ENCODE measurements at regions not wholly inside any gene's neighbourhood (a gene's known extent, or its start where the extent isn't known, plus 50 kb on each side); places are given as distances from the start of the nearest gene placed in this dataset.

GRCh38 chr5:54852007-54852406 is 133.4 kb downstream of the ESM1 start:
- Histone ChIP-seq H3K4me1 (ENCODE audit: insufficient read depth, low read length) (no peaks in the 10 kb centered on the region), H3K36me3 (ENCODE audit: insufficient read depth, low read length) (no peaks in the 10 kb centered on the region), H3K9me3 (ENCODE audit: control insufficient read depth, insufficient read depth, low read length) (no peaks in the 10 kb centered on the region), H3K9ac (ENCODE audit: low read depth, low read length) (no peak overlapping the region)

GRCh38 chr5:54851449-54851848 is 133.9 kb downstream of the ESM1 start:
- Histone ChIP-seq H3K36me3 (ENCODE audit: insufficient read depth, low read length) (no peaks in the 10 kb centered on the region), H3K4me1 (ENCODE audit: insufficient read depth, low read length) (no peaks in the 10 kb centered on the region), H3K9me3 (ENCODE audit: control insufficient read depth, insufficient read depth, low read length) (no peaks in the 10 kb centered on the region), H3K9ac (ENCODE audit: low read depth, low read length) (no peak overlapping the region)

GRCh38 chr5:54848581-54848980 is 136.8 kb downstream of the ESM1 start:
- Histone ChIP-seq H3K36me3 (ENCODE audit: insufficient read depth, low read length) (no peaks in the 10 kb centered on the region), H3K9ac (ENCODE audit: low read depth, low read length) (no peak overlapping the region)

GRCh38 chr5:54845567-54845941 is 139.8 kb downstream of the ESM1 start:
- H3K9me3 ChIP-seq (ENCODE audit: control insufficient read depth, insufficient read depth, low read length): no peaks in the 10 kb centered on the region
- peaks cover 8% of the 10 kb centered on the region for H3K4me1 ChIP-seq (ENCODE audit: insufficient read depth, low read length)
- H3K9ac ChIP-seq (ENCODE audit: low read depth, low read length): no peak overlapping the region
- H3K36me3 ChIP-seq (ENCODE audit: insufficient read depth, low read length): no peaks in the 10 kb centered on the region

More at GRCh38 chr5:54848581-54848980, 136.8 kb downstream of the ESM1 start:
- Histone ChIP-seq H3K4me1 (ENCODE audit: insufficient read depth, low read length) (peaks cover 8% of the 10 kb centered on the region), H3K9me3 (ENCODE audit: control insufficient read depth, insufficient read depth, low read length) (no peaks in the 10 kb centered on the region)

- Histone ChIP-seq H3K4me1 (ENCODE audit: insufficient read depth, low read length) (peaks cover 8% of the 10 kb centered on the region), H3K36me3 (ENCODE audit: insufficient read depth, low read length) (no peaks in the 10 kb centered on the region), H3K9me3 (ENCODE audit: control insufficient read depth, insufficient read depth, low read length) (no peaks in the 10 kb centered on the region), H3K9ac (ENCODE audit: low read depth, low read length) (no peak overlapping the region)
Measured at GRCh38 chr5:54844905-54845566, 140.4 kb downstream of the ESM1 start.

- Histone ChIP-seq H3K9me3 (ENCODE audit: control insufficient read depth, insufficient read depth, low read length) (no peaks in the 10 kb centered on the region), H3K36me3 (ENCODE audit: insufficient read depth, low read length) (no peaks in the 10 kb centered on the region), H3K4me1 (ENCODE audit: insufficient read depth, low read length) (peaks cover 8% of the 10 kb centered on the region), H3K9ac (ENCODE audit: low read depth, low read length) (no peak overlapping the region)
Measured at GRCh38 chr5:54844266-54844665, 141.1 kb downstream of the ESM1 start.

- H3K9me3 ChIP-seq (ENCODE audit: control insufficient read depth, insufficient read depth, low read length): no peaks in the 10 kb centered on the region
Measured at GRCh38 chr5:54841481-54841880, 143.9 kb downstream of the ESM1 start.

GRCh38 chr5:54838843-54839242 is 146.6 kb downstream of the ESM1 start:
- Histone ChIP-seq H3K9ac (ENCODE audit: low read depth, low read length) (no peak overlapping the region), H3K36me3 (ENCODE audit: insufficient read depth, low read length) (no peaks in the 10 kb centered on the region), H3K4me1 (ENCODE audit: insufficient read depth, low read length) (no peaks in the 10 kb centered on the region), H3K9me3 (ENCODE audit: control insufficient read depth, insufficient read depth, low read length) (no peaks in the 10 kb centered on the region)

More at GRCh38 chr5:54841481-54841880, 143.9 kb downstream of the ESM1 start:
- Histone ChIP-seq H3K36me3 (ENCODE audit: insufficient read depth, low read length) (no peaks in the 10 kb centered on the region), H3K9ac (ENCODE audit: low read depth, low read length) (no peak overlapping the region), H3K4me1 (ENCODE audit: insufficient read depth, low read length) (peaks cover 8% of the 10 kb centered on the region)

- H3K9me3 ChIP-seq (ENCODE audit: control insufficient read depth, insufficient read depth, low read length): no peaks in the 10 kb centered on the region
- no peaks in the 10 kb centered on the region for H3K36me3 ChIP-seq (ENCODE audit: insufficient read depth, low read length)
- no peaks in the 10 kb centered on the region for H3K4me1 ChIP-seq (ENCODE audit: insufficient read depth, low read length)
- H3K9ac ChIP-seq (ENCODE audit: low read depth, low read length): no peak overlapping the region
Measured at GRCh38 chr5:54837981-54838380, 147.4 kb downstream of the ESM1 start.

- Histone ChIP-seq H3K9me3 (ENCODE audit: control insufficient read depth, insufficient read depth, low read length) (no peaks in the 10 kb centered on the region), H3K36me3 (ENCODE audit: insufficient read depth, low read length) (no peaks in the 10 kb centered on the region), H3K9ac (ENCODE audit: low read depth, low read length) (no peak overlapping the region), H3K4me1 (ENCODE audit: insufficient read depth, low read length) (no peaks in the 10 kb centered on the region)
Measured at GRCh38 chr5:54837093-54837492, 148.3 kb downstream of the ESM1 start.

GRCh38 chr5:54835647-54836046 is 149.7 kb downstream of the ESM1 start:
- Histone ChIP-seq H3K9me3 (ENCODE audit: control insufficient read depth, insufficient read depth, low read length) (no peaks in the 10 kb centered on the region), H3K9ac (ENCODE audit: low read depth, low read length) (no peak overlapping the region), H3K36me3 (ENCODE audit: insufficient read depth, low read length) (no peaks in the 10 kb centered on the region), H3K4me1 (ENCODE audit: insufficient read depth, low read length) (no peaks in the 10 kb centered on the region)

GRCh38 chr5:54834121-54834842 is 151.1 kb downstream of the ESM1 start:
- Histone ChIP-seq H3K36me3 (ENCODE audit: insufficient read depth, low read length) (no peaks in the 10 kb centered on the region), H3K4me1 (ENCODE audit: insufficient read depth, low read length) (no peaks in the 10 kb centered on the region), H3K9me3 (ENCODE audit: control insufficient read depth, insufficient read depth, low read length) (no peaks in the 10 kb centered on the region), H3K9ac (ENCODE audit: low read depth, low read length) (no peak overlapping the region)

- H3K36me3 ChIP-seq (ENCODE audit: insufficient read depth, low read length): no peaks in the 10 kb centered on the region
- no peak overlapping the region for H3K9ac ChIP-seq (ENCODE audit: low read depth, low read length)
- H3K9me3 ChIP-seq (ENCODE audit: control insufficient read depth, insufficient read depth, low read length): no peaks in the 10 kb centered on the region
- H3K4me1 ChIP-seq (ENCODE audit: insufficient read depth, low read length): no peaks in the 10 kb centered on the region
Measured at GRCh38 chr5:54833590-54833989, 151.8 kb downstream of the ESM1 start.

- H3K9ac ChIP-seq (ENCODE audit: low read depth, low read length): no peak overlapping the region
- no peaks in the 10 kb centered on the region for H3K9me3 ChIP-seq (ENCODE audit: control insufficient read depth, insufficient read depth, low read length)
- no peaks in the 10 kb centered on the region for H3K36me3 ChIP-seq (ENCODE audit: insufficient read depth, low read length)
- no peaks in the 10 kb centered on the region for H3K4me1 ChIP-seq (ENCODE audit: insufficient read depth, low read length)
Measured at GRCh38 chr5:54832858-54833257, 152.5 kb downstream of the ESM1 start.

GRCh38 chr5:54832045-54832444 is 153.3 kb downstream of the ESM1 start:
- H3K9me3 ChIP-seq (ENCODE audit: control insufficient read depth, insufficient read depth, low read length): no peaks in the 10 kb centered on the region
- H3K9ac ChIP-seq (ENCODE audit: low read depth, low read length): no peak overlapping the region
- H3K4me1 ChIP-seq (ENCODE audit: insufficient read depth, low read length): no peaks in the 10 kb centered on the region
- H3K36me3 ChIP-seq (ENCODE audit: insufficient read depth, low read length): no peaks in the 10 kb centered on the region

Measured in ES-I3 (cell line).